Nephron (organoid): ENCODE measurements at regions not wholly inside any gene's neighbourhood (a gene's known extent, or its start where the extent isn't known, plus 50 kb on each side); places are given as distances from the start of the nearest gene placed in this dataset.

Experiments used
- H3K27ac Mint-ChIP-seq, 3 experiments: 2 replicates each; pipeline ENCODE4 v1.8.0; 2020; ENCODE audit warnings: mixed read lengths in 3 of 3, mild to moderate bottlenecking in 2 of 3, moderate library complexity in 1 of 3
- H3K27me3 Mint-ChIP-seq: 2 replicates; pipeline ENCODE4 v1.8.0; 2021; ENCODE audit warnings: low read depth, mild to moderate bottlenecking, moderate library complexity, mixed read lengths
- H3K36me3 Mint-ChIP-seq: 2 replicates; pipeline ENCODE4 v1.8.0; 2020; ENCODE audit warnings: low read depth, mixed read lengths
- H3K4me1 Mint-ChIP-seq: 2 replicates; pipeline ENCODE4 v1.8.0; 2020; ENCODE audit warnings: mixed read lengths
- H3K4me3 Mint-ChIP-seq, 3 experiments: 2 replicates each; pipeline ENCODE4 v1.8.0; 2020; ENCODE audit warnings: mild to moderate bottlenecking in 3 of 3, mixed read lengths in 3 of 3, moderate library complexity in 2 of 3
- H3K9me3 Mint-ChIP-seq: 2 replicates; pipeline ENCODE4 v1.8.0; 2020; ENCODE audit warnings: mixed read lengths
- CTCF ChIP-seq, 3 experiments: fragments of 200-600 bp; sonication (generic); IDR thresholded peaks; one replicate each; pipeline ENCODE4 v1.5.0; 2021; ENCODE audit warnings: antibody characterized with exemption in 3 of 3; ENCODE audit not compliant: unreplicated experiment in 3 of 3

DNA sequence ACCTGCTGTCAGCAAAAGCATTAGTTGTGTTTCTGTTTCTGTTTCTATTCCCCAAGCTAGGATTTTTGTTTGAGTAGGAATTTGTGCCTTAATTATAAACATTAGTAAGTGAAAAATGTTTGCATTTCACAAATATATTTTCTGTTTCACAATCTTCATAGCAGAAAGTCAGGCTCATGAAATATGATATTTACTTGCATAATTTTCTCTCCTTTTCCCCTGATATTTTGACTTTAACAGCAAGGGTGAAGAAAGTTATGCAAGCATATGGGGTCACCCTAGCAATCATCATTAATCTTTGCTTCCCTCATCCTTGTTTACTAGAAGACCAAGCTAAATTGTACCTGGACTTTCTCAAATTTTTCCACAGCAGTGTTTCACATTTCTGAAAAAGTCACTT is 140.3 kb upstream of the SEMA6D start:
- no peak for TF ChIP-seq CTCF (IDR thresholded peaks at IDR 0.05; ENCODE audit: unreplicated experiment in 3 of 3)
- H3K4me3 Mint-ChIP-seq: no peak overlapping the region
- peaks cover 38% of the 10 kb centered on the region for H3K4me1 Mint-ChIP-seq
- H3K27ac Mint-ChIP-seq: peak overlapping the region; percentile 61 to 85 (median 83)
- H3K27me3 Mint-ChIP-seq: no peaks in the 10 kb centered on the region
- H3K9me3 Mint-ChIP-seq: no peaks in the 10 kb centered on the region
- no peaks in the 10 kb centered on the region for H3K36me3 Mint-ChIP-seq

DNA sequence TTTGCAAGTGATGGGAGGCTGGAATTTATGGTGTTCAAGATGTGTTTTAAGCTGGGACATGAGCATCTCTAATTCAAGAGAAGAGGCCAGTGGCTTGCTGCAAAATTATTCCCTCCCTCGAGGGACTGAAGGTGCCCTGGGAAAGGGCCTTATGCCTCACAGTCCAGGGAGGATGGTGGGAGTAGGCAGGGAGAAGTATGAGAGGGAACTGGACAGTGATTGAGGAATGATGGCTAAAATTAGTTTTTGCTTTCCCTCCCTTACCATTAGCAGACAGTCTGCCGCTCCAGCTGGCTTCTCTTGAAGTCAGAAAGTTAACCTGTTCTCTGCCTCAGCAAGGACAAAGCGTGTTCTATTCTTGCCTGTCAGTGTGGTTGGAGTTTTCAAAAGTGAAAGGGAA is 139.8 kb upstream of the SEMA6D start:
- Mint-ChIP-seq H3K9me3 (no peaks in the 10 kb centered on the region), H3K4me1 (peaks cover 40% of the 10 kb centered on the region)

GRCh38 chr15:47582233-47582632 is 135.1 kb upstream of the SEMA6D start:
- Mint-ChIP-seq H3K27me3 (no peaks in the 10 kb centered on the region), H3K9me3 (no peaks in the 10 kb centered on the region), H3K4me3 (no peak overlapping the region), H3K27ac (peak overlapping the region in 1 of 3 experiments; percentile 23), H3K4me1 (peaks cover 40% of the 10 kb centered on the region), H3K36me3 (no peaks in the 10 kb centered on the region)
- no peak for TF ChIP-seq CTCF (IDR thresholded peaks at IDR 0.05; ENCODE audit: unreplicated experiment in 3 of 3)

More for the DNA sequence above, 139.8 kb upstream of the SEMA6D start:
- Mint-ChIP-seq H3K27ac (peak overlapping the region; percentile 61 to 85 (median 83)), H3K4me3 (peak overlapping the region in 2 of 3 experiments; percentile 1 to 2), H3K36me3 (no peaks in the 10 kb centered on the region), H3K27me3 (no peaks in the 10 kb centered on the region)
- TF ChIP-seq CTCF (IDR thresholded peaks at IDR 0.05; ENCODE audit: unreplicated experiment in 3 of 3): no peak

GRCh38 chr15:47584316-47584715 is 133.0 kb upstream of the SEMA6D start:
- peaks cover 52% of the 10 kb centered on the region for H3K4me1 Mint-ChIP-seq
- peak overlapping the region in 1 of 3 experiments; percentile 26 for H3K27ac Mint-ChIP-seq
- no peak for TF ChIP-seq CTCF (IDR thresholded peaks at IDR 0.05; ENCODE audit: unreplicated experiment in 3 of 3)
- no peak overlapping the region for H3K4me3 Mint-ChIP-seq
- no peaks in the 10 kb centered on the region for H3K27me3 Mint-ChIP-seq
- no peaks in the 10 kb centered on the region for H3K9me3 Mint-ChIP-seq
- H3K36me3 Mint-ChIP-seq: no peaks in the 10 kb centered on the region

DNA sequence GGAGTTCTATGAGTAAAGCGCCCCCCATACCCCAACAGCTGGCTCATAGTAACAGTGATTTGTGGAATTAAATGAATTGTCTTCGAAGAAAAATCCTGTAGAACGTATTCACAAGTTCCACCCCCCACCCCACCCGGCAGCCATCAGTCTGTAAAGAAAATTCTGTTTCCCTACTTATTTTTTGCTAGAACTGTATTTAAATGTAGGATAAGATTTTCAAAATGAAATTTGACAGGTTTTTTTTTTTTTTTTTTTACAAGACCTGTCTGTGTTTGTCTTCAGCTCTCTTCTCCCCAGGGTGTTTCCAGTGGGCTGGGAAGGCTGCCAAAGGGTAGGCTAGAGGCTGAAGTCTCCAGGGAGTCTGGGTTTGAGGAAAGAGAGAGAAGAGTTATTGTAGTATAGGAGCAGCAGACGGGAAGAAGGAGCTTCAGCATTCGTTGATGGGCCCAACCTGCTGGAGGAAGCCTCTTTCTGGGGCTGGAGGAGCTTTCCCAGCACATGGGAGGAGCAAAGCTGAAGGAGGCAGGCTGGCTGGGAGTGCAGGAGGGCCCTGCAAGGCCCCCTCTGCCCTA is 130.6 kb upstream of the SEMA6D start:
- Mint-ChIP-seq H3K27me3 (no peaks in the 10 kb centered on the region), H3K4me3 (no peak overlapping the region), H3K36me3 (no peaks in the 10 kb centered on the region), H3K9me3 (no peaks in the 10 kb centered on the region), H3K4me1 (peaks cover 53% of the 10 kb centered on the region), H3K27ac (peak overlapping the region; percentile 96 to 99 (median 99))
- TF ChIP-seq CTCF (IDR thresholded peaks at IDR 0.05; ENCODE audit: unreplicated experiment in 3 of 3): no peak
